ENCODE measurements at regions not wholly inside any gene's neighbourhood (a gene's known extent, or its start where the extent isn't known, plus 50 kb on each side); places are given as distances from the start of the nearest gene placed in this dataset.

- no peak for TF ChIP-seq POLR2A (IDR thresholded peaks at IDR 0.05)
- peak in 1 of 7 experiments; percentile 2 for TF ChIP-seq CTCF (IDR thresholded peaks at IDR 0.05)
Observed at GRCh38 chr4:24473309-24473721, 111.0 kb downstream of the DHX15 start.
